ENCODE measurements at regions not wholly inside any gene's neighbourhood (a gene's known extent, or its start where the extent isn't known, plus 50 kb on each side); places are given as distances from the start of the nearest gene placed in this dataset.
A peak's percentile ranks its signal among the peaks of the same experiment; 100 is the strongest.

DNA sequence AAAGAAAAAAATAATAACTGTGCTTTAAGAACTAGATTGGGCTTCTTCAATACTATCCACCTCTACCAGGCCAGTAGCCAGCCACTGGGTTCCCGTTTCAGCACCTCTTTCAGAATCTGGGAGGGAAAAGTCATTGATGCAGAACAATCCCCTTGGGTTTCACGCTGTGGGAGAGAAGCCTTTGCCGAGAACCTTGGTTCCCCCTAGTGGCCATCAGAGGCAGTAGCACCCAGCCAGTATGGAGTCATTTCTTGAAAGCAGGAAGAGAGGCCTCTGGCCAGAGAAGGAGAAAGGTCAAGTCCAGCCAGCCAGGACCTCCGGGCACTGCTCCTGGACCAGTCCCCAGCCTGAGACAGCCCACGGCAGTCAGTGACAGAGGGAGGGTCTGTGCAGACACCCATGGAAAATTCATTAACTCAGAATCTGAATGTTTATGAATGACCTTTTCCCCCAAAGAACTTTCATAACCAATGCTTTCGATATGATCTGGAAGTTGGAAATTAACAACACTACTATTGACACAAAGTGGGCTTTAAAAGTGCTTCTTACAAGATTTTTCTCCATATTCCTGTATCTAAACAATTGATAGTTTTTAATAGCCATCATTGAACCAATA, 51.2 kb upstream of the CDH5 start:
- DNase-seq = peak; percentile 73

DNA sequence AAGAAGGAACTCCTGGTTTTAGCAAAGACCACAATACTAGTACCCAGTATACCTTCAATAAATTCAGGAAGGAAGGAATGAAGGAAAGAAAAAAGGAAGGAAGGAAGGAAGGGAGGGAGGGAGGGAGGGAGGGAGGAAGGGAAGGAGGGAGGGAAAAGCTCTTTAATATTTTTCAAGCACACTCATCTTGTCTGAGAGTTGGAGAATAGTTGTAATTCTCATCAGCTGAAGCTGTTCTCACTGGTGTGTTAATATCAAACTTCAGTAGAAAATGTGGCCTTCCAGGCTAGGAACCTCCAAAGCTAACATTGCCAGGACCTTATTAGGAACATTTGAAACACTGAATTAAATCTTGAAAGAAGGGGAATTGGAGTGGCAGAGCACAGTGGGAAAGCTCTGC, 55.2 kb upstream of the CDH5 start:
- no peak for DNase-seq

DNA sequence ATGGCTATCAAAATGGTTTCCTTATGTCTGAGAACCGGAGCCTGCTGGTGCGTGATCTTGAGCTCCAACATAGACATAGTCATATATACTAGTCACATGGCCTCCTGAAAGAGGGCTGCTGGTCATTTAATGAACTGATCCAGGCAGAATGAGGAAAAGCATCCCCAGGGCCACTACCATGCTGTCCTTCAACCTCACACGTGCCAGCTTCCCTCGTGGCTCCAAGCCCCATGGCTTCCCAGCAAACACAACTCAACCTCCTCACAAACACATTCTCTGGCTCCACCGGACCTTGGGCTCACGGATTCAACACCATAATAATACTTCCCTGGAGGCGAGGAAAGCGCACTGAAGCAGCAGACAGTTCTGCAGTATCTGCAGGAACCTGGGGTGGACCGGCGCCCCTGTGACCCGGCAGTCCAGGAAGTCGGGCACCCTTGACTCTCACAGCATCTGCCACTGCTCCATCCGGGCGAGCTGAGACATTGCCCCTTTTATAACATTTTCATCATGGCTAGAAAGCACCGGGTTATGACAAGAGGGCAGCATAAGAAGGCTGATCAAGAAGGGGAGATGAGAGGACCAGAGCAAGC, 57.2 kb upstream of the CDH5 start:
- no peak for DNase-seq

DNA sequence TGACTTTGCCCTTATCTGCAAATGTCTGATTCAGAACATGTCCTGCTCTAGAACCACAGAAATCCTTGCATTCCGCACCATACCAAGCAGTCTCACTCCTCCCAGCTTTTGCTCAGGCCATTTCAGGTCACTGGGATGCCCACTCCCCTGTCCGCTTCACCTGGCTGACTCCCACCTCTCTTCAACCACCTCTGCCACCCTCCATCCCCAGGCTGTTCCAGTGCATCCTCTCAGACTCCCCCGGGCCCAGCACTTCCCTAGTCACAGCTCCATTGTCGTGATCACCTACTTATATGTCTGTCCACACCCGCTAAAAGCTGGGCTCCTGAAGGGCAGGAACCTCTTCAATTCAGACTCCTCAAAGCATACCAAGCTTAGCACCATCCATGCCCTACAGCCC, 58.4 kb upstream of the CDH5 start:
- no peak for DNase-seq

DNA sequence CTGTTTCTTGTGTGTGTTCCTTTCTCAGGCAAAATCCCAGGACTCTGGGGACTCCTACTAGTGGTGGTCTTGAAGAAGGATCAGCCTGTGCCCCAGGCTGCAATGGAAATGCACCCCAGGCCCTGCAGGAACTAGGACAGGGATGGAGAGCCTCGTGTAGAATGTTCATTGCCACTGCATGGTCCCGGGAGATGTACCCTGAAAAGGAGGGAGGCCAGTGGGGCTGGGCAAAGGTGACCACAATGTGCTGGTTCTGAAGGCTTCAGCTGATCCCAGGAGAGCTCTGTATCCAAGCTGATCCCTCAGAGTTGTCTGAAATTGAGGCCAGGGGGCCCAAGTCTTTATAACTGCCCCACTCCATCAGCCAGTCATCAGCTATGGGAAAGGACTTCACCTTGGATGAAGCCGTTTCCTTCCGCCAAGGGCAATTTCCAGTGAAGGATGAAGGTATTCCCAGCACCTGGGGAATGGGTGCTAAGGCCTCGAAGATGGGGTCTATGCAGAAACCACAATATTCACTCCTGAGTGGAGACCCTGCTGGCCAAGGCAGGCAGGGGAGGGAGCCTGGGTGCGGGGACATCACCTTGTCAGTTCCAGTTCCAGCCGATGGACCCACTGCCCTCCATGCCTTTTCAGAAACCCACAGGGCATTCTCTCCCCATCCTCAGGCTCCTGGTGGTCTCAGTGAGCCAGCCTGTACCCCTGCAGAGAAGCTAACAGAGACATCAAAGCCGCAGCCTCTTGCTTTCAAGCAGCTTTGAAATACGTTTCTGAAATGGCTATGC, 59.9 kb upstream of the CDH5 start:
- DNase-seq = no peak

DNA sequence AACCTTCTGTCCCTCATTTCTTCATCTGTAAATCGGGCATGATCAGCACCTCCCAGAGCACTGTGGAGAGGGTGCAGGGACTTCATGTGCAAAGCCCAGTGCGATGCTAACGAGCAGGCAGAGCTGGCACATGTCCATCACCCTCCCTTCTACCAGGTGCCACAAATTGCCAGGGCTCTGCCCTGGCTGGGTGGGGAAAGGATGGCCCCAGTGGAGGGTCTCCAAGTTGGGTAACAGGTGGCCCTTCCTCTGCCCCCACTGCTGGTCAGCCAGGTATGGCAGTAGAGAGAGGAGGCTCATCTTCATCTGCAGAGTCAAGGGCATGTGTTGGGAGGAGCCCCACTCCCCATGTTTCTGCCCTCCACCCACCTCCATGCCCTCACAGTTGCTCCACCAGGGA, 61.5 kb upstream of the CDH5 start:
- no peak for DNase-seq

DNA sequence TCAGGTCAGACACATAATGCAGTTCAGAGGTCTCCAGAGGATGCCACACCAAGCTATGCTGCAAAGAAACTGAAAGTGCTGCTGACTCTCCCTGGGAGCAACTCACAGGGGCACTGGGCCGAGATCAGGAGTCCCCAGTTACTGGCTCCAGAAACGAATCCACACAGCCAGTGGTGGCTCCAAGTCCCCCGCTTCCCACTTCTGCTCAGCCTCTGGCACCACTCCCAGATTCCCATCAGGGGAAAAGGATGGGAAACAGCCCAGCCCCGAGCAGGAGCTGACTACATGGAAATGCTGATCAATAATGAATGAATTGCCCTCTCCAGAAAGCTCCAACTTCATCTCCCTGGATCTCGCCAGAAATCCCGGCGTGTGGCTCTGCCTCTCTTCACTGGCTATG, 62.3 kb upstream of the CDH5 start:
- DNase-seq = peak; percentile 24

DNA sequence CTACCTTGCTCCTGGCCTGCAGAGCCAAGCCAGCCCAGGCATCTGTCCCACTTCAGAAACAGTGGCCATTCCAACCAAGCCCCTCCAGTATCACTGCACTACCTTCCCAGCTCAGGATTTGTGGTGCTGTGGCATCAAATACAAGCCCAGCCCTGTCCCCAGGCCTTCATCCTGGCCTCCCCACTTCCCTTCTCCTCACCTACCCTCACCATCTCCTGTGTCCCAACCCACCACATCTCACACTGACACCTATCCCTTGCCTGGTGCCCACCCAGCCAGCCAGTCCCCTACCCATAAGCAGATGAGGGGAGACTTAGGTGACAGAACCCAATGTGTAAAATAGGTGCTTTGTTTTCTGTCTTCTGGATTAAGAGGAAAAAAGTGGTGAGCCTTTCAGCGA, 66.0 kb upstream of the CDH5 start:
- no peak for DNase-seq

DNA sequence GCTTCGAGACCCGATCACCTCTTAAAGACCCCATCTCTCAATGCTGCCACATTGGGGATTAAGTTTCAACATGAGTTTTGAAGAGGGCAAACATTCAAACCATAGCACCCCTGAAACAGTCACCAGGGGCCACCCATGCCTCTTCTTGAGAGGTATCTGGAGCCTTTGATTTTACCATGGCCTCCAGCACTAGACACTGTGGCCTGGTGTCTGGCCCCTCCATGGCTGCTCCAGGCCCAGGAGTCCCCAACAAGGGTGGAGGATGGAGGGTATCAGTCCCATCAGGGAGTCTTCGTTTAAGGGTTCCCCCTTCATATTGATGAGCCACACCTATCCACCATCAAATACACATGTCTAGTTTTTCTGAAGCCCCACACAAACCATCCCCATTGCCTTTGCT, 66.5 kb upstream of the CDH5 start:
- DNase-seq = no peak

DNA sequence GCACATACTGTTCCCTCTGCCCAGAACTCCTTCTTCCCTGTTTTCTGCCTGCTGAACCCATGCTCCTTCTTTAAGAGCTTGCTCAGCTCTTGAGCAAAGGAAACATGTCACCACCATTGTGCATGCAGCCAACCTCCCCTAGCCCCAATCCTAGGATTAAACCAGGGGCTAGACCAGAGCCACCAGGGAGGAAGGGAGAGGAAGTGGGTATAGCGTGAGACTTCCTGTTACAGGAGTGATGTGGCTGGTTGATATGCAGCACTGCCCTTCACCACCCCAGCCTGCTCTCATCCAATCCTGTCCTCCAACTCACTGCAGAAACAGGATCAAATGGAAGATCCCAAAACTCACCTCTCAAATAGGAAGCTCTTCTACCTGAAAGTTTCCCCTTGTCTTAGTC, 67.1 kb upstream of the CDH5 start:
- no peak for DNase-seq

DNA sequence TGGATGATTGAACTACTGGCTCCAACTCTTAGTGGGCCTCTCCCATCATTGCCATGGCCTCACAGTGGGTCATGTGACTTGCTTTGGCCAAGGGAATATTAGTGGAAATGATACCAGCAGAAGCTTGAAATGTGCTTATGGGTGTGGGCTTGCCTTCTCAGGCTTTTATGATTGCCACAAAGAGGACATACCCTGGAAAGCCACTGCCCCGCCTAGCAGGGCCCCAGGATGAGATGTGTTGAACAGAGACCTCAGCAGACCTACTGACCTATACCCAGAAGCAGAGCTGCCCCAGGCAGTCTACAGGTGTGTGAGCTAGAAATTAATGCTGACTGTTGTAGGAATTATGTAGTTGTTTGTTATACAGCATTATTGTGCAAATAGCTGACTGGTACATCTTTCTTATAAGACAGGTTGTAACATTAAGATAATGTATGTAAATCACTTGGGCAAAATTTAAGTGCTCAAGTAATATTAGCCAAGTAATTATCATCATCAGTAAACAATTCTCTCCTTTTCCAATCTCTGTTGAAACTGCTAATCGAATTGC, 67.8 kb upstream of the CDH5 start:
- no peak for DNase-seq

DNA sequence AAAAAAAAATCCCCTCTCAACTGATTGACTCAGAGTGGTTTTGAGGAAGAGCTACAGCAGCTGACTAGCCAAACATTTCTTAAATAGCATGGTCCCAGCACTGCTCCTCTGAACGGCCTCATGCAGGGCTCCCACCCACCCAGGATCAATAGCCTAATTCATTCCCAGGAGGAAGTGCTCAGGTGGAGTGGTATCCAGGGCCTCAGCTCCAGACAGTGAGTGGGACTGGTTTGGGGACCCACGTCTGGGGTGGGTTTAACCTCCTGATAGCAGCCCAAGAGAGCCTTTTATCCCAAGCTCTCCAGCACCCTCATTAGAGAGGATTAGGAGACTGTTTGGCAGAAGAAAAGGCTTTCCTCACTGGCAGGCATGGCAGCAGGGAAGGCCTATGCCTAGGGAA, 68.5 kb upstream of the CDH5 start:
- DNase-seq = no peak

DNA sequence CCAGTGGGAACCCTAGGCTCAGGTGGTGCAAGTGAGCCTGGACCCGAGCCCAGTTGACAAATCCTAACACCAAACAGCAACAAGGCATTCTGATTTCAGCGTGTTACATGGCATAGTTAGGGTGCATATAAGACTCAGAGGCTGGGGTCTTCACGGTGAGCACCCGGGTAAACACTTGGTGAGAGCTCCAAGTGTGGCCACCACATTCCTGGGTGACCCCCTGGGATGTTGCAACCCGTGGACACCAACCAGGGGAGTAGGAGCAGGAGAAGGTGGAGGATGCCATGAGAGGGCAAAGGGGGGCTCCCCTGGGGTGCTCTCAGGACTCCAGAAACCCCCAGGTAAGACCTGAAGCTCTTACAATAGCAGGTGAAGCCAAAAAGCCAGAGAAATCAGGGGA, 69.9 kb upstream of the CDH5 start:
- no peak for DNase-seq

DNA sequence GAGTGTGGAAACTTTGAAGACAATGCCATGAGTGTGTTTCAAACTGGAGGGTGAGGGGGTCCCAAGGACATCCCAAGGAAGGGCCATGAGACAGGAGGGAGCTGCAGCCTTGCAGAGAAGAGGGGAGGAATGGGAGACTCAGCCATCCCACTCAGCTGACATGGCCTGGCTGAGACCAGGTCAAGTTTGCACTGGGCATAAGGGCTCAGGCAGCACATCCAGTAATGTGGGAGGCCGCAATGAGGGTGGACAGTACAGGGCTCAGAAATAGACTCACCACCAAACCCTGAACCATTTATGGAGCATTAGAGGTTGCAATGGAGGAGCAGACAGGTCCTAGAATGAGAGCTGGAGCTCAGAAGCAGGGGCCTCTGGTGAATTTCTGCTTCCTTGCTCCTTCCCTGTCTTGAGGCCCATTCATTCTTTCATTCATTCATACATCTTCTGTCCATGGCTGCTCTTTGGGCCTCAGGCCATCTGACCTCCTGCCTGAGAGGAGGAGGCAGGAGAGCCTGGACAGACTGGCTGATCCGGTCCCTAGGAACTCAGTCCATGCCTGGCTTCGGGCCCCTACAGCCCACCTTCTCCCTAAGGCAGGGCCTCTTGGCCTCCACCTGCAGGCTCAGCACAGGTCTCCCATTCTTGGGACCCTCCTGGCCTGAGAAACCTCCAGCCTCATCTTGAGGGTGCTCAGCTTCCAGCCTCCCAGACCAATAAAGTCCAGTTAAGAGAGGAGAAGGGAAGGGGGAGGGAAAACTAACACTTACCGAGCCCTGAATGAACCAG, 70.5 kb upstream of the CDH5 start:
- DNase-seq = no peak

DNA sequence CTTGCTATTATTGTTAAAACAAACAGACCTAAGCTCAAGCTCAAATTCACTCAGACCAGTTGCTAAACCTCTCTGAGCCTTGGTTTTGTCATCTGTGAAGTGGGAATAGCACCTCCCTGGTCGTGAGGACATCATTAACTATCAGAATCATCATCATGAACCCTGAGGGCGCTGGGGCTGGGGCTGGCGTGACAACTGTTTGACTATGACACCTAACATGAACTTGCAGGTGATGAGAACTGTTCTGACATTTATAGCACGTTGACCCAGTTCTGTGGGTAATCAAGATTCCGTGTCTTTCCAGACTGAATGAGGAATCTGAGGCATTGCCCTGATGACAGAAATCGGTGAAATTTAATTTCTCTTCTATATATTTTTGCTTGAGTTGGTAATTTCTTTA, 71.3 kb upstream of the CDH5 start:
- DNase-seq = no peak

DNA sequence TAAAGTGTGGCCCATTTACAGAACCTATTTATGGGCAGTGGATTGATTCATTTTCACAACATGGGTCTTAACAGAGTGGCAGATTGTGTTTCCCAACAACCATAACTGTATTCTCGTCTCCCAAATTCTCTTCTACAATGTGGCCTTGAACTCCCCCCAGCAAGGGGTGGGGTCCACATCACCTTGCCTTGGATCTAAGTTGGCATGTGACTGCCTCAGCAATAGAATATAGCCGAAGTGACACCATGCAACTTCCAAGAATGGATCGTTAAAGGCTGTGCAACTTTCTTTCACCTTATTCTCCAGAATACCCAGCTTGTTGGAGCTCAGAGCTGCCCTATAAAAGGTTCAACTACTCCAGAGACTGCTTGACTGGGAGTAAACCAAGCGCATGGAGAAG, 72.0 kb upstream of the CDH5 start:
- no peak for DNase-seq

DNA sequence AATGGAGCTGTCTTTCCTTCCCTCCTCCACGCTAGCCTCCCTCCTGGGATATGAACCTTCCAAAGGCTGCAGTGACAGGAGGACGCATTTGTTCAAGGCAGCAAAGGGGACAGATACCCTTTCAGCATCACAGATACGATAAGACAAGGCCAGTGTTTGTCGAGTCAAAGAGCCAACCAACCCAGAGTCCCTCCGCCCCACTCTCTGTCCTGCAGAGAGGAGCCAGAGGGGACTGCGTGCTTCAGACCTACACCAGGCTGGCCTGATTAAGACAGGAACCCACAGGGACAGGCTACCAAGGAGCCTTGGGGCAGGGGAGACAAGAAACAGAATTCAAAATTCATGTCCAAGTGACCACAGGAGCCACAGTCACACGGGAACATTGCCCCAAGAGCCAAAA, 72.6 kb upstream of the CDH5 start:
- DNase-seq = no peak

DNA sequence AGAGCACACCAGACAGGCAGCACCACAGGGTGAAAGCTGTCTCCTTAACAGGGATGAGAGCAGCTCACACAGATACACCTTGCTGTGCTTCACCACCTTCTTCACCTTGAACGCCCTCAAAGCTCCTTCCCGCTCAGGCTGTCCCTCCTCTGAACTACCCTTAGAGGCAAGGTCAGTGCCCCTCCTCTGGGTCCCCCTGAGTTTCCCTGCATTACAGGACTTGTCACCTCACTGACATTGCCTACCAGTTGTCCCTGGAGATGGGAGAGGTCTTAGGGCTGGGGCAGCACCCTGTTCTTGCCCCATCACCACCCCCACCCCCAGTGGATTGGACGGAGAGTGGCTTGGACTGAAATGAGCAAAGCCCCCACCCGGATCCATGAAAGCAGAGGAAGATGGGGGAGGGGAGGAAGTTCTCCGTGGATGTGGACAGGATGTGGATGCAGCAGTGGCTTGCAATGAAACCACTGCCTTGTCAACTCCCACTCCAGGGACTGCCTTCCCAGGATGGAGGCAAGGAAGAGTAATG, 73.2 kb upstream of the CDH5 start:
- DNase-seq = no peak

DNA sequence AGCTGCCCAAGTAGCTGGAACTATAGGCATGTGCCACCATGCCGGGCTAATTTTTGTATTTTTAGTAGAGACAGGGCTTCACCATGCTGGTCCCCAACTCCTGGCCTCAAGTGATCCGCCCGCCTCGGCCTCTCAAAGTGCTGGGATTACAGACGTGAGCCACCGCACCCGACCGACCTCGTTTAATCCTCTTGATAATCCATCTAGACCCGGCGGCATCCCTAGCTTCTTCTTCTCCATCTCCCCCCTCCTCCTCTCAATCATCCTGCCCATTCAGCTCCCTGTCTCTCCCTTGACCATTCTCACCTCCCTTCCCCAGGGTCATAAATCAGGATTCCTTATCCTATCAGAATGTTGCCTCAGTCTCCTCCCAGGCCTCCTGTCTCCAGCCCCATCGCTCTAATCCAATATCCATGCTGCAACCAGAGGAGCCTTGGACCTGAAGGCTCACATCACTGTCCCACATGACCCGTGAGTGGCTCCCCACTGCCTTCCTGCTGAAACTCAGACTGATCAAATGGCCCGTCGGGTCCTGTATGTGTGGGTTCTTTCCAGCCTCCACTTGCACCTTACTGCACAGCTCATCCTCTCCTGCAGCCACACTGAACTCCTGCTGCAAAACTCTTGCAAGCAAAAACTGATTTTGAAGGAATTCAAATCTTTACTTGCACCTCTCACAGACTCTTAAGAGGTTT, 74.1 kb upstream of the CDH5 start:
- DNase-seq = no peak

DNA sequence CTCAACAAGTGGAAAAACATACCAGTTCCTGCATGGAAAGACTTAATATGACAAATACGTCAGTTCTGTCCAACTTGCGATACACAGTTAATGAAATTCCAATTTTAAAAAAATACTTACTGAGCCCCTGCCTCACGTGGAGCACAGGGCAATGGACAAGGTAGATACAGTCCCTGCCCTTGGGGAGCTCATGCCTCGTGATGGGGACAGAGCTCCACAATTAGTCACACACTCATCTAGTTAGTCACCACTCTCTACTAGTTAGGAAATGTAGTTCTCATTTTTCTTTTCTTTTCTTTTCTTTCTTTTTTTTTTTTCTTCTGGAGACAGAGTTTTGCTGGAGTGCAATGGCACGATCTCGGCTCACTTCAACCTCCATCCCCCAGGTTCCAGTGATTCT, 74.7 kb upstream of the CDH5 start:
- DNase-seq = no peak

DNA sequence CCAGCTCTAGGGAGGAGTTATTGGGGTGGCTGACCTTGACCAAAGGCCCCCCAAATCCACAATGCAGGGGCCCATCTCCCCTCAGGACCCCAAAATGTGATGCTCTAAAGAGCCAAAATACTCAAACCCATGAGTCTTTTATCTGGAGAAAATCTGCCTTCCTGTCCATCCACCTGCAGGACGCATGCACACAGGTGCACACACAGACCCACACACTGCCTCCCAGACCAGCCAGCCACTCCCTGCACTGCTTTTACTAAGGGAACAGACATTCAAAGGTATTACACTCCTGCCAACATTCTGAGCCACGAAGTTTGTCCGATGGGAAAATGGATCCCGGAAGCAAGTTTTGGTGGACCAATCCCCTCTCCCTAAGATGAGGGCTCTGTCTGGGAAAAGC, 76.1 kb upstream of the CDH5 start:
- DNase-seq = no peak

DNA sequence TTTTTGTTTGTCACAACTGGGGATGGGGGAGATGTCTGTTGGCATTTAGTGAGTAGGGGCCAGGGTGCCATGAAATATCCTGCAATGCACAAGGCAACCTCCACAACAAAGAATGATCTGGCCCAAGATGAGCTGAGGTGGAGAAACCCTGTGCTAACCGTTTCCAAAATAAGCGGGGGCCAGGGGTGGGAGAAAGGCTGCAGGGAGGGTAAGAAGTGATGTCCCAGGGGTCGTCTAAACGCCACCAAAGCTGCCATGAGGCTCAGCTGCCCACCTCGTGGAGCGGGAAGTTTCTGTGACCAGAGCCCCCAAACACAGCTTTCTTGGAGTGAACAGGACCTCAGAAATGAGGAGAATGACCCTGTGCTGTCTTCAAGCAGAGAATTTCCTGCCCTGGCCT, 76.5 kb upstream of the CDH5 start:
- DNase-seq = no peak

Data from fibroblast of skin of right biceps (primary cell).